ENCODE measurements at regions not wholly inside any gene's neighbourhood (a gene's known extent, or its start where the extent isn't known, plus 50 kb on each side); places are given as distances from the start of the nearest gene placed in this dataset.

DNA sequence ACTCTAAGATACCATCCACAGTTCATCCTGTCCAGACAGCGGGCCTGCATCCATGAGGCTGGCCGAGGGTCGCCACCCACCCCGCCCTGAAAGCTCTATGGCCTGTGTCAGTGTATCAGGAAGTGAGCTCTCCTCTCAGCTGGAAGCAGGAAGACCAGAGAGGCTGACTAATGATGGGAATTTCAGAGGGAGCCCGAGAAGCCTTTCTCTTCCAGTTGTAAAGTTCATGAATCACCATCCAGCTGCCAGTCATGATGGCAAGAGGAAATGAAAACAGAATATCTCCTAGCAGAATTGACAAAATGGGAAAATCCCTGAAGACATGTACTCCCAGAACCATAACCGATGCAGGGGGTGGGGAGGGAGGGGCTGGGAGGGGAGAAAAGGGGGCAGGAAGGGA is 109.6 kb upstream of the RPS6KA2 start:
- Histone ChIP-seq H3K27ac (no peak overlapping the region), H3K27me3 (no peaks in the 10 kb centered on the region), H3K36me3 (no peaks in the 10 kb centered on the region), H3K4me3 (no peak overlapping the region), H3K4me1 (no peaks in the 10 kb centered on the region), H3K9me3 (no peaks in the 10 kb centered on the region)
- no peak for TF ChIP-seq POLR2A (IDR thresholded peaks at IDR 0.05)
- TF ChIP-seq, protein P1, sequence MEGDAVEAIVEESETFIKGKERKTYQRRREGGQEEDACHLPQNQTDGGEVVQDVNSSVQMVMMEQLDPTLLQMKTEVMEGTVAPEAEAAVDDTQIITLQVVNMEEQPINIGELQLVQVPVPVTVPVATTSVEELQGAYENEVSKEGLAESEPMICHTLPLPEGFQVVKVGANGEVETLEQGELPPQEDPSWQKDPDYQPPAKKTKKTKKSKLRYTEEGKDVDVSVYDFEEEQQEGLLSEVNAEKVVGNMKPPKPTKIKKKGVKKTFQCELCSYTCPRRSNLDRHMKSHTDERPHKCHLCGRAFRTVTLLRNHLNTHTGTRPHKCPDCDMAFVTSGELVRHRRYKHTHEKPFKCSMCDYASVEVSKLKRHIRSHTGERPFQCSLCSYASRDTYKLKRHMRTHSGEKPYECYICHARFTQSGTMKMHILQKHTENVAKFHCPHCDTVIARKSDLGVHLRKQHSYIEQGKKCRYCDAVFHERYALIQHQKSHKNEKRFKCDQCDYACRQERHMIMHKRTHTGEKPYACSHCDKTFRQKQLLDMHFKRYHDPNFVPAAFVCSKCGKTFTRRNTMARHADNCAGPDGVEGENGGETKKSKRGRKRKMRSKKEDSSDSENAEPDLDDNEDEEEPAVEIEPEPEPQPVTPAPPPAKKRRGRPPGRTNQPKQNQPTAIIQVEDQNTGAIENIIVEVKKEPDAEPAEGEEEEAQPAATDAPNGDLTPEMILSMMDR (IDR thresholded peaks at IDR 0.05) = no peak
- DNase-seq = no peak
- intact Hi-C loops (cut with DNase I; ENCODE audit: low total_unique reads) = no loop called here

DNA sequence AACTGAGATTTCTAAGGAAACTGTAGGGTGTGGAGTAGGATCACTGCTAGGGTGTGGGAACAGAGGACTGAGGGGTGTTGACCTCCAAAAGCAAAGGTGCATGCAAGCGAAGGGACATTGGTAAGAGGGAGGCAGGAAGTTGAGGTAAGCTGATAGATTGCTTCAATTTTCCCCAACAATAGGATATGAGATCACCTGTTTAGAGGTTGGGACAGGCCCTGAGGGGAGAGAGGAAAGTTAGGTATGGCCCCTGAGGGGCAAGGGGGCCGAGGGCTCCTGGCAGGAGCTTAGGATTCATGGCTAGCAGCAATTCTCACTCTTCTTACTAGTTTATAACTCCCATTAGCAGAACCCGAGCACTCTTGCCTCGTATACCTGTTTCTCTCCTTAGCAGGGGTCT is 106.8 kb upstream of the RPS6KA2 start:
- DNase-seq = no peak
- Histone ChIP-seq H3K4me3 (no peak overlapping the region), H3K27ac (no peak overlapping the region), H3K4me1 (no peaks in the 10 kb centered on the region), H3K9me3 (no peaks in the 10 kb centered on the region), H3K36me3 (no peaks in the 10 kb centered on the region), H3K27me3 (no peaks in the 10 kb centered on the region)
- intact Hi-C loops (cut with DNase I; ENCODE audit: low total_unique reads) = no loop called here
- TF ChIP-seq, protein P1 (IDR thresholded peaks at IDR 0.05) = no peak
- no peak for TF ChIP-seq POLR2A (IDR thresholded peaks at IDR 0.05)

DNA sequence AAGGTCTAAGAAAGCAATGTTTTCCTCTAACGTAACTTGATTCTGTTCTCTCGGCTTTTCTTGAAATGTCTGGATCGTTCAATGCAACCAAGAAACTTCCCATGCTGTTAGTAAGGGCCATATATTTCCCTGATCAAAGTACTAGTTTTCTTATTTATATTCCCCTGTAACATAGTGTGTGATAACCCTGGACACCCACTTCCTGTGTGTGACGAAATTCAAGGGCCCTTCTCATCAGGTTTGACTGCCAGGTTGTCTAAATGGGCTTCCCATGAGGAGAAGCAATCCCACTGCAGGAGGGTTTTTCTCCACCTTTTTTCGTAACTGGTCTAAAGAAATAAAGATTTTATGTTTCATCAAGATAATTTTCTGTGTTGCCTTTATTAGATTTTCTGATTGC is 102.6 kb upstream of the RPS6KA2 start:
- intact Hi-C loops (cut with DNase I; ENCODE audit: low total_unique reads) = no loop called here
- Histone ChIP-seq H3K4me3 (no peak overlapping the region), H3K36me3 (no peaks in the 10 kb centered on the region), H3K4me1 (no peaks in the 10 kb centered on the region), H3K9me3 (no peaks in the 10 kb centered on the region), H3K27ac (no peak overlapping the region), H3K27me3 (no peaks in the 10 kb centered on the region)
- DNase-seq = no peak
- TF ChIP-seq, protein P1 (IDR thresholded peaks at IDR 0.05) = no peak
- no peak for TF ChIP-seq POLR2A (IDR thresholded peaks at IDR 0.05)

DNA sequence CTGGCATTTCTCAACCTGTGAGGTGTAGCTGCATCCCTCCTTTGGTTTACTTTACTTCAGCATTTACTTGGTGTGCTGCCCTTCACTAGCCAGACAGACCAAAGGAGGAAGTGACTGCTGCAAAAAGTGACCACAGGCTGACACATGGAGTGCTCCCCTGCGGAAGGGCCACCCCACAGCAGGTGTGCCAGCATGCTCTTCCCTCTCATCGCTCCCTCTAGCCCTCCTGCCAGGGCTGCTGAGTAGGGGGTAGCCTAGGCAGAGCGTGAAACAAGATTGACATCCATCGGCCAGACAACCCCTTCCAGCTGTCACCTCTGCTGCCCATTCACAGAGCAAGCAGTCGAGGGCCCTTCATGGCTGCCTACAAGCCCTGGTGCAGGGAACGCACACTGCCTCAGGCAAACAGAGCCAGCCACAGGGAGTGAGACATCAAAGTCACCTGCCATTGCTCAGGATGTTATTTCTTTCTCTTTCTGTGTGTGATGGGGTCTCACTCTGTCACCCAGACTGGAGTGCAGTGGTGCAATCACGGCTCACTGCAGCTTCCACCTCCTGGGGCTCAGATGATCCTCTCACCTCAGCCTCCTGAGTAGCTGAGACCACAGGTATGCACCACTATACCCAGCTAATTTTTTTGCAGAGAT is 102.0 kb upstream of the RPS6KA2 start:
- Histone ChIP-seq H3K4me1 (no peaks in the 10 kb centered on the region), H3K27ac (no peak overlapping the region), H3K4me3 (no peak overlapping the region), H3K27me3 (no peaks in the 10 kb centered on the region), H3K9me3 (no peaks in the 10 kb centered on the region), H3K36me3 (no peaks in the 10 kb centered on the region)
- intact Hi-C loops (cut with DNase I; ENCODE audit: low total_unique reads) = no loop called here
- no peak for DNase-seq
- TF ChIP-seq POLR2A (IDR thresholded peaks at IDR 0.05) = no peak
- TF ChIP-seq, protein P1 (IDR thresholded peaks at IDR 0.05) = no peak

DNA sequence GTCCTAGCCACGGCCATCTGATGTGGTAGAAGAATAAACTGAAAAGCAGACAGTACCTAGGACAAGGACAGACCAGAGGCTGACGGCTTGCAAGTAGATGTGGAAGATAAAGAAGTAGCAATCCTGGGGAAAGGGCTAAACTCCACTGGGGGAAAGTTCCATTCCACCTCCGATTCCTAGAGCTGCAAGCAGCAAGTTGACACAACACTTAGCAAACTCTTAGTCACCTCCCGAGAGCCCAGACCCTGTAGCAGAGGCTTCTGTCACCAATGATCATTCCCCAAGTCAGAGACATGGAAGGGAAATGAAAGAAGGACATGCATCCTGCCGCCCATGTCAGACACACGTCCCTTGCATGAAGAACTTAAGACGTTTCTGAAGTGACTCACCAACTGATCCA is 99.2 kb upstream of the RPS6KA2 start:
- intact Hi-C loops (cut with DNase I; ENCODE audit: low total_unique reads) = no loop called here
- no peaks in the 10 kb centered on the region for H3K27me3 ChIP-seq
- H3K36me3 ChIP-seq = no peaks in the 10 kb centered on the region
- no peak overlapping the region for H3K4me3 ChIP-seq
- DNase-seq = no peak
- no peak for TF ChIP-seq POLR2A (IDR thresholded peaks at IDR 0.05)
- TF ChIP-seq, protein P1 (IDR thresholded peaks at IDR 0.05) = no peak
- H3K9me3 ChIP-seq = no peaks in the 10 kb centered on the region
- no peaks in the 10 kb centered on the region for H3K4me1 ChIP-seq
- no peak overlapping the region for H3K27ac ChIP-seq
